Middle frontal gyrus (tissue), 1 donor: ENCODE measurements at regions not wholly inside any gene's neighbourhood (a gene's known extent, or its start where the extent isn't known, plus 50 kb on each side); places are given as distances from the start of the nearest gene placed in this dataset.
A peak's percentile ranks its signal among the peaks of the same experiment; 100 is the strongest.

Experiments
- DNase-seq: peaks from one replicate; pipeline ENCODE4 v3.0.0-alpha.2; 2015; ENCODE audit warnings: low spot score; ENCODE audit errors: extremely low spot score

GRCh38 chr1:88451856-88452255 lies 232.2 kb upstream of the PKN2 start:
- DNase-seq, result no peak

GRCh38 chr1:88453295-88453694 lies 230.8 kb upstream of the PKN2 start:
- DNase-seq, result no peak

- no peak for DNase-seq
These were observed 229.3 kb upstream of the PKN2 start for GRCh38 chr1:88454781-88455180.

- DNase-seq, result no peak
These were observed 228.3 kb upstream of the PKN2 start for GRCh38 chr1:88455621-88456256.

GRCh38 chr1:88457197-88457596 lies 226.9 kb upstream of the PKN2 start:
- DNase-seq, result no peak

- no peak for DNase-seq
These were observed 223.1 kb upstream of the PKN2 start for GRCh38 chr1:88461007-88461406.

- no peak for DNase-seq
These were observed 222.0 kb upstream of the PKN2 start for GRCh38 chr1:88462096-88462487.

- peak; percentile 46 for DNase-seq
These were observed 221.4 kb upstream of the PKN2 start for GRCh38 chr1:88462488-88463261.

- DNase-seq, result no peak
These were observed 220.6 kb upstream of the PKN2 start for GRCh38 chr1:88463401-88463985.

- no peak for DNase-seq
These were observed 218.1 kb upstream of the PKN2 start for GRCh38 chr1:88466011-88466410.

GRCh38 chr1:88466899-88467580 lies 217.0 kb upstream of the PKN2 start:
- no peak for DNase-seq

- no peak for DNase-seq
These were observed 211.8 kb upstream of the PKN2 start for GRCh38 chr1:88472298-88472697.

- no peak for DNase-seq
These were observed 211.4 kb upstream of the PKN2 start for GRCh38 chr1:88472714-88473113.

- no peak for DNase-seq
These were observed 209.3 kb upstream of the PKN2 start for GRCh38 chr1:88474555-88475304.

- no peak for DNase-seq
These were observed 199.2 kb upstream of the PKN2 start for GRCh38 chr1:88484881-88485280.

- DNase-seq, result no peak
These were observed 195.8 kb upstream of the PKN2 start for GRCh38 chr1:88488237-88488636.

- no peak for DNase-seq
These were observed 193.4 kb upstream of the PKN2 start for GRCh38 chr1:88490676-88491075.

- no peak for DNase-seq
These were observed 184.4 kb upstream of the PKN2 start for GRCh38 chr1:88499671-88500070.

- peak; percentile 27 for DNase-seq
These were observed 181.2 kb upstream of the PKN2 start for GRCh38 chr1:88502886-88503285.

GRCh38 chr1:88503646-88504045 lies 180.4 kb upstream of the PKN2 start:
- no peak for DNase-seq

- DNase-seq, result no peak
These were observed 179.5 kb upstream of the PKN2 start for GRCh38 chr1:88504601-88505000.
